Smooth muscle cell (in vitro differentiated cells): ENCODE measurements at regions not wholly inside any gene's neighbourhood (a gene's known extent, or its start where the extent isn't known, plus 50 kb on each side); places are given as distances from the start of the nearest gene placed in this dataset.

Experiments
- DNase-seq: peaks from one replicate; lab custom pipeline; 2025; ENCODE audit not compliant: unreplicated experiment; lab: John Stamatoyannopoulos, UW
- H2AFZ ChIP-seq: fragments of 200-600 bp; sonication (generic); 2 replicates; pipeline ENCODE4 v1.6.0; 2016; ENCODE audit warnings: antibody characterized with exemption, low read depth, mild to moderate bottlenecking
- H3F3A ChIP-seq: fragments of 200-600 bp; sonication (generic); 2 replicates; pipeline ENCODE4 v1.6.0; 2017; ENCODE audit warnings: antibody characterized with exemption, low read depth
- H3K27ac ChIP-seq: fragments of 200-600 bp; sonication (generic); 2 replicates; pipeline ENCODE4 v1.5.1; 2016; ENCODE audit warnings: low read depth, mild to moderate bottlenecking
- H3K27me3 ChIP-seq: fragments of 200-600 bp; sonication (generic); 2 replicates; pipeline ENCODE4 v1.6.1; 2016; ENCODE audit warnings: low read depth, mild to moderate bottlenecking
- H3K36me3 ChIP-seq: fragments of 200-600 bp; sonication (generic); 2 replicates; pipeline ENCODE4 v1.5.1; 2016; ENCODE audit warnings: low read depth
- H3K4me1 ChIP-seq: fragments of 200-600 bp; sonication (generic); 2 replicates; pipeline ENCODE4 v1.5.1; 2016; ENCODE audit warnings: low read depth
- H3K4me2 ChIP-seq: fragments of 200-600 bp; sonication (generic); 2 replicates; pipeline ENCODE4 v1.6.0; 2016; ENCODE audit warnings: mild to moderate bottlenecking
- H3K4me3 ChIP-seq: fragments of 200-600 bp; sonication (generic); 2 replicates; pipeline ENCODE4 v1.5.1; 2016; ENCODE audit warnings: mild to moderate bottlenecking
- H3K79me2 ChIP-seq: fragments of 200-600 bp; sonication (generic); 2 replicates; pipeline ENCODE4 v1.6.0; 2016; ENCODE audit warnings: low read depth, mild to moderate bottlenecking
- H3K9ac ChIP-seq: fragments of 200-600 bp; sonication (generic); 2 replicates; pipeline ENCODE4 v1.6.0; 2016; ENCODE audit warnings: low read depth
- H3K9me3 ChIP-seq: fragments of 200-600 bp; sonication (generic); replicated peaks from 2 replicates; pipeline ENCODE4 v1.5.1; 2016; ENCODE audit warnings: low read depth
- H4K20me1 ChIP-seq: fragments of 200-600 bp; sonication (generic); 2 replicates; pipeline ENCODE4 v1.6.0; 2016; ENCODE audit warnings: low read depth
- WGBS: methylation state at CpG from one replicate; pipeline ENCODE4 v1.1.7; 2016; ENCODE audit warnings: low lambda C conversion rate; 5-methylcytosine and 5-hydroxymethylcytosine counted together
- TF ChIP-seq, protein P1 (sequence below): fragments of 200-600 bp; sonication (generic); IDR thresholded peaks from 2 replicates; pipeline ENCODE4 v1.5.1; 2017; ENCODE audit warnings: borderline replicate concordance, mild to moderate bottlenecking, antibody characterized with exemption; ENCODE audit not compliant: insufficient read depth, poor library complexity, severe bottlenecking

DNA sequence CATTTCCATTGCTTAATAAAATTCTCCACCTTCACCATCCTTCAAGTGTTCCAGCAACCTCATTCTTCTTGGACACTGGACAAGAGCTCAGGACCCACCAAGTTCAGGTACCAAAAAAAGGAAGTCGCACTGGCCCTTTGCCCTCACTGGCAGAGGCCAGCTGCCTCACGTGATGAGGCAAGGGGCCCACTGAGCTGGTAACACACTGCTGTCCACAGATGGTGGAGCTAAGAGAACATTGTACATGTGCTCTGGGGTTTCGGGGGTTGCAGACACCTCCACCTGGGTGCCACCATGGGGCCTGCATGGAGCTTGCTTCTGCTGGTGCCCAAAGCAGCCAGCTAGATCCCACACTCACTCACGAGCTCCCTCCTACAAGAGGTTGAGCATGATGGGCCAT lies 71.3 kb downstream of the SCG2 start:
- Histone ChIP-seq H3F3A (no peaks in the 10 kb centered on the region), H4K20me1 (no peaks in the 10 kb centered on the region), H3K9me3 (no peaks in the 10 kb centered on the region), H3K79me2 (no peaks in the 10 kb centered on the region), H3K4me3 (no peak overlapping the region), H3K36me3 (no peaks in the 10 kb centered on the region), H3K9ac (no peak overlapping the region), H3K27ac (no peak overlapping the region), H2AFZ (no peak overlapping the region), H3K27me3 (no peaks in the 10 kb centered on the region), H3K4me1 (peaks cover 5% of the 10 kb centered on the region), H3K4me2 (no peak overlapping the region)
- 91% methylated on average over 4 of the region's 4 CpGs for WGBS
- DNase-seq, result no peak
- TF ChIP-seq, protein P1, sequence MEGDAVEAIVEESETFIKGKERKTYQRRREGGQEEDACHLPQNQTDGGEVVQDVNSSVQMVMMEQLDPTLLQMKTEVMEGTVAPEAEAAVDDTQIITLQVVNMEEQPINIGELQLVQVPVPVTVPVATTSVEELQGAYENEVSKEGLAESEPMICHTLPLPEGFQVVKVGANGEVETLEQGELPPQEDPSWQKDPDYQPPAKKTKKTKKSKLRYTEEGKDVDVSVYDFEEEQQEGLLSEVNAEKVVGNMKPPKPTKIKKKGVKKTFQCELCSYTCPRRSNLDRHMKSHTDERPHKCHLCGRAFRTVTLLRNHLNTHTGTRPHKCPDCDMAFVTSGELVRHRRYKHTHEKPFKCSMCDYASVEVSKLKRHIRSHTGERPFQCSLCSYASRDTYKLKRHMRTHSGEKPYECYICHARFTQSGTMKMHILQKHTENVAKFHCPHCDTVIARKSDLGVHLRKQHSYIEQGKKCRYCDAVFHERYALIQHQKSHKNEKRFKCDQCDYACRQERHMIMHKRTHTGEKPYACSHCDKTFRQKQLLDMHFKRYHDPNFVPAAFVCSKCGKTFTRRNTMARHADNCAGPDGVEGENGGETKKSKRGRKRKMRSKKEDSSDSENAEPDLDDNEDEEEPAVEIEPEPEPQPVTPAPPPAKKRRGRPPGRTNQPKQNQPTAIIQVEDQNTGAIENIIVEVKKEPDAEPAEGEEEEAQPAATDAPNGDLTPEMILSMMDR, result no peak

DNA sequence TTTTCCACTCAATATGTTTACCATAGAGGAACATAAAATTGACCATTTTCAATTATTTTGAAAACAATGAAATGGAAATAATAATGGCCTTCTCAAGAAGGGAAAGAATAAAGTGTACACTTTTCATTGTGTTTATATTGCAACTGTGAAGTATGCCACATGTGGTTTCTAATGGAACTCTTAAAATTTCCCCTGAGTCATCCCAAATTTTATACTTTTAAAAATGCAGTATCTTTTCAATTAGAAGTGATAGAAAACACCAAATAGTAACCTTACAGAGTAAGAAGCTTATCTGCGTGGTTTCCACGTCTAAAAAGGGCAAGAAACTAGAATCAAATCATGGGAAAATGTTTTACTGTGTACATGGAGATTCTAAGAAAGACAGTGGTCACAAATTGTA lies 70.0 kb downstream of the SCG2 start:
- Histone ChIP-seq H3K4me3 (no peak overlapping the region), H3F3A (peaks cover 9% of the 10 kb centered on the region), H3K36me3 (no peaks in the 10 kb centered on the region), H3K79me2 (no peaks in the 10 kb centered on the region), H3K27me3 (no peaks in the 10 kb centered on the region), H3K4me1 (peaks cover 5% of the 10 kb centered on the region), H3K9me3 (no peaks in the 10 kb centered on the region), H4K20me1 (no peaks in the 10 kb centered on the region), H3K27ac (no peak overlapping the region), H2AFZ (no peak overlapping the region), H3K9ac (no peak overlapping the region), H3K4me2 (peak overlapping the region; percentile 44)
- DNase-seq, result no peak
- TF ChIP-seq, protein P1, result no peak
- 68% methylated on average over 2 of the region's 2 CpGs for WGBS

DNA sequence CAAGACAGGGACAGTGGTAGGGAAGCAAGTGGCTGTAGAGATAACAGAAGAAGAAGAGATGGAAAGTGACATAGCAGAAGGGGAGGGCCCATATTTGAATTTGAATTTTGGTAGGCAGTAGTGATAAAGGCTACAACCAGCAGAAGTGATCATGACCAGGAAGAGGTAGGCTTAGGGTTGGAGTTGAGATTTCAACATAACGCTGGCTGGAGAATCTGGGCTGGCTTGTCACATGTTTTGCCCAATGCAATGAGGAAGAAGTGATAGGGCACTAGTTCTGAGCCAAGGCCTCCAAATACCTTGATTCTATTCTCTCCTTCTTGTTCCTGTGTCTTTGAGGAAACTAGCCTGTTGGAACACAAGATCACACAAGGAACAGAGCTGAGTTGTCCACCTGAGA lies 69.4 kb downstream of the SCG2 start:
- Histone ChIP-seq H3K27me3 (no peaks in the 10 kb centered on the region), H3K79me2 (no peaks in the 10 kb centered on the region), H2AFZ (no peak overlapping the region), H3K9me3 (no peaks in the 10 kb centered on the region), H3K9ac (no peak overlapping the region), H3F3A (peaks cover 9% of the 10 kb centered on the region), H3K4me3 (no peak overlapping the region), H3K4me1 (peaks cover 5% of the 10 kb centered on the region), H3K27ac (no peak overlapping the region), H4K20me1 (no peaks in the 10 kb centered on the region), H3K4me2 (no peak overlapping the region), H3K36me3 (no peaks in the 10 kb centered on the region)
- WGBS, result 81% methylated on average over 1 of the region's 1 CpG
- DNase-seq, result no peak
- TF ChIP-seq, protein P1, result no peak

DNA sequence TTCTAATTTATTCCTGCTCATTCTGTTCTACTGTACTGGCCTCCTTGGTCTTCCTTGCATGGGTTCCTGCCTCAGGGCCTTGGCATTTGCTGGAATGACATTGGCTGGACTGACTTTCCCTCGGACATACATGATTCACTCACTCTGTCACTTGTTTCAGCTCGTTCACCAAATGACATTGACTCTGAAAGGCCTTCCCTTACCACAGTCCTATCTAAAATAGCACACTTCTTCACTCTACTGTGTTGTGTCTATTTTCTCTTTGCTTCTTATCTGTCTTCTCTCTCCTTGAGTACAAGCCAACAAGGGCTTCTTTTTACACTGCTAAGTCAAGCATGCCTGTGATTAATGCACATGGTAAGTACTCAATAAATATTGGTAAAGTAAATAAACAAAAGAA lies 65.6 kb downstream of the SCG2 start:
- DNase-seq, result no peak
- WGBS, result 37% methylated on average over 2 of the region's 2 CpGs
- Histone ChIP-seq H3K27ac (no peak overlapping the region), H3F3A (peaks cover 9% of the 10 kb centered on the region), H3K79me2 (no peaks in the 10 kb centered on the region), H2AFZ (no peak overlapping the region), H3K36me3 (no peaks in the 10 kb centered on the region), H3K4me1 (peaks cover 20% of the 10 kb centered on the region), H3K9me3 (no peaks in the 10 kb centered on the region), H3K4me2 (no peak overlapping the region), H3K9ac (no peak overlapping the region), H3K27me3 (no peaks in the 10 kb centered on the region), H4K20me1 (no peaks in the 10 kb centered on the region), H3K4me3 (no peak overlapping the region)
- TF ChIP-seq, protein P1, result no peak
